Stimulated activated CD4-positive, alpha-beta T cell treated with anti-CD3 and anti-CD28 coated beads, Interleukin-4, amount 100 ng/mL, for 4 hours (primary cell): ENCODE measurements at regions not wholly inside any gene's neighbourhood (a gene's known extent, or its start where the extent isn't known, plus 50 kb on each side); places are given as distances from the start of the nearest gene placed in this dataset.
"Not testable (repeated sequence)": the region's sequence is repeated elsewhere in the genome, so short reads cannot be mapped to it uniquely, and the experiment has no call there.

Source experiments
- DNase-seq, 2 experiments: peaks; one replicate each; pipeline ENCODE4 v3.0.0-alpha.2; 2020

DNA sequence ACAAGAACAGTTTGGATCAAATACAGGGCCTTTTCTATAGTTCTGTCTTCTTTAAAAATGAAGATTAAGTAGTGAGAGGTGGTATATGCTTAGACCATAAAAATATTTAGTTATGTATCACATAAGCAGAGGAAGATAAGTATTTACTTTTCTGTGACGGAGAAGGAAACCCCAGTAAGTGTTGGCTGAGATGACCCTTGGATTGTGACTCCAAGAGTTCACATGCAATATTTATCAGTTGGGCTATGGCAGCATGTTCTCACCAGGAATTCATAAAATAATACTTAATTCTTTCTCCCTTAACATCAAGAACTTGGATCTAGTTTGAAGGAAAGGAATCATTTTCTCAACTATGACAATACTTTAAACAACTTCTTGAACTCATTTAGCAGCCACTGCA is 98.4 kb upstream of the TBX18 start:
- DNase-seq, result no peak

DNA sequence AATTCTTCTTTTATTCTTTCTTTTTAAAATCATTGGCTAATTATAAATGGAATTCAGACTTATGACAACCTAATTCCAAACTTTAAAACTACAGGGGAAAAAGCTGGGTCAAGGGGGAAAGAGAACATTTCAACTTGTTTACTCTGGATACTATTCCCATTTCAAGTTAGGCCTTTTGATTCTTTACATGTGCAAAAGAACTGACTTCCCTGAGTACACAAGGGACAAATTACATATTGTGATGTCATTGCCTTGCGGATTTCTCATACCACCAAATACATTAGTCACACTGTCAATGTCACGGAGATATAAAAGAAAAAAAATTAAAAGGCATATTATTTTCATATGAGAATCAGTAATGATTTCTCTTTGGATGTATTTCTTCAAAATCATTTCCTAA is 96.5 kb upstream of the TBX18 start:
- DNase-seq, result no peak

DNA sequence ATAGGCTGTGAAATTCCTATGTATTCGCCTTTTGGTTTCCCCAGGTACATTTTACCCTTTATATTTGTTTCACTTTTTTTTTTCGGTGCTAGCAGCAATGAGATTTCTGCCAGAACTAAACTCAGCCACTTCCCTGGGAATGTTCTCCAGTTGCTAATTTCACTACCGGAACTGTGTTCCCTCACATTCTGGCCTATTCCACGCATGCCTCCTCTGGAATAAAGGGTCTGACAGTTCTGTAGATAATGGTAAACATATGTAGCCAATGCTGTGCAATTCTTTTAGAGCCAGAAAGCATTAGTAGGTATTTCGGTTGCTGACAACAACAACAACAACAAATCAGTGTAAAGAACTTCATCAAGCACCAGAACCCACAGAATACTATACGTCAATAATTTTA is 96.1 kb upstream of the TBX18 start:
- DNase-seq, result no peak

DNA sequence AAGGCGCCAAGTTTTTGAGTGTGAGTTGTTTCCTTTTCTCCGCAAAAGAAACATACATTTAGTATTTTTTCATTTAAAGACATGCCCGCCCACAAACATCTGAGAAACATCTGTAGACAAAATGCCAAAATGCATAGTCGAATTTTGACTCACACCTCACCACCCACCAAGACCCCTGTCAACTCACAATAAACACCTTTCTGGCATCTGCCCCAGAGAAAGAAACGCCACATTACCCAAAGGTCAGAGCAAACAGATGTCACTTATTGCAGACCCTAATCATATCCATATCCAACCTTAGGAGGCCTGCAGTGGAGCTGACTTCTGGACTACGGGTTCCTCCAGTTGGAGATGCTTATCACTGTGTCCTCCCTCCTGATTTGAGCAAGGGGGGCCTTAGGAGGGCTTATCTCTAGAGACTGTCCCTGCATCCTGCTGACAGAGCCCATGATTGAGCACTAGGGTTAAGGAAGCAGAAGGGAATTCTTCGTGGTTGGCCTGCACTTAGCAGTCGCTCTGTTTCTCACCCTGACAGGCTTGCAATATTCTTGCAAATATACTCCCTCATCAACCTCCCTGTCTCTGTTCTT is 90.5 kb upstream of the TBX18 start:
- no peak for DNase-seq

DNA sequence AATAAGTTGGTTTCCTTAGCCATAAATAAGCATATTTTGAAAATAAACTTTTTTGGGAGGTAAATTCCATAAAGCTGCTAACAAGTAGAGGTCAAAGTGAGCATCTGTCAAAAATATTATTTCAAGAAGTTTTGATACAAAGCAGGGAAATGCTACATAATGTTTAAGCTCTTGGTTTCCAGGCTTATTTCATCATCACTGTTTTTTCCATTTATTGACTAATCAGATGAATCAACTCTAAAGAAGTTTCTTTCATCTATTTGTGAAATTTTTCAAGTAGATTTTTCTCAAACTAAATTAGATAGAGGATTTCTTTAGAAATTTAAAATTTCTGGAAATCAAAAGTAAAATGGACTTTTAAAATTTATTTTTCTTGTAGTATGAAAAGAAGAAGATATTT is 89.5 kb upstream of the TBX18 start:
- DNase-seq, result no peak

DNA sequence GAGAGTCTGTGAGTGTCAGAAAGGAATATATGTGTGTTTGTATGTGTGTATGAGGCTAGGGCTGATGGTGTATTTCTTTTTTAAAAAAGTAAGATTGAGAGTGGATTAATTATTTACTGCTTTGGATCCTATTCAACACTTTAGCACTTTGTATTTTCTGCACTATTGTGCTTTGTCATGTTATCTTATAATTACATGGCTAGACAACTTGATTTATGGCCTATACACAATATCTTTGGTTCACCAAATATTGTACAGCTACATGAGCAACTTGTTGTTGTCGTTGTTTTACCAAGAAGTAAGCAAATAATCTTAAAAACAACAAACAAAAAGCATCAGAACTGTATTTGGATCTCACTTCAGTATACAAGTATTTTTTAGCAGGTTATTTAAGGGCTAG is 84.6 kb upstream of the TBX18 start:
- no peak for DNase-seq

DNA sequence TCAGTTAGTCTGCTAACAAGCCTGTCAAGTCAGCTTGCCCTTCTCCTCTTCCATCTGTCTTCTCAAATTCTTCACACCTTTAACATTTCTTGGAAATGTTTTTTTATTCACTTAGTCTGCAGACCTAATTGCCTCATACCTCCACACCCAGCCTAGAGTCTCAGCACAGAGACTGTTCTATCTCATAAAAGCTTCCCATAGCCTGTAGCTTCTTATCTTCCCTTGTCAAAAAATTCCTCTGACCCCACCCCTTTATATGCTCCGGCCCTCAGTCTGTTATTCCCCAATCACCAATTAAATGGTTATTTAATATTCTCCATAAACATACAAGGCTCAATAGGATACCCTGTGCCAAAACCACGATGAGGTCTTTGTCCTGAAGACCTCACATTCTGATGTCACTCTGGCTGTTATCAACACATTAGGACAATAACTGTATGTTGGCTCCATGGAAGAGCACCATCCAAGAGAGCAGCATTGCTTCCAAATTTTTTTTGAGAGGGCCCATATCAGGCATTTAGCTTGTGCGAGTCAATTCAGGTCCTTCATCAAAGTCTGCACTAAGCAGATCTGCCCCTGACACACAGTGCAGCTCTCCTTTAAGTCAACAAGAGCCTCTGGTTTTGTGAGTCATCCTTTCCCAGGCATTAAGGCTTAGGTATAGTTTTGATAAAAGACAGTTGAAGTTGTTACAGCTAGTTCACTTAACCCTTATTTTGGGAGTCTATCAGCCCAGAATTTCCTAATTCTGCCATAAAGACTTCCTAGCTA is 83.2 kb upstream of the TBX18 start:
- DNase-seq, result no peak

DNA sequence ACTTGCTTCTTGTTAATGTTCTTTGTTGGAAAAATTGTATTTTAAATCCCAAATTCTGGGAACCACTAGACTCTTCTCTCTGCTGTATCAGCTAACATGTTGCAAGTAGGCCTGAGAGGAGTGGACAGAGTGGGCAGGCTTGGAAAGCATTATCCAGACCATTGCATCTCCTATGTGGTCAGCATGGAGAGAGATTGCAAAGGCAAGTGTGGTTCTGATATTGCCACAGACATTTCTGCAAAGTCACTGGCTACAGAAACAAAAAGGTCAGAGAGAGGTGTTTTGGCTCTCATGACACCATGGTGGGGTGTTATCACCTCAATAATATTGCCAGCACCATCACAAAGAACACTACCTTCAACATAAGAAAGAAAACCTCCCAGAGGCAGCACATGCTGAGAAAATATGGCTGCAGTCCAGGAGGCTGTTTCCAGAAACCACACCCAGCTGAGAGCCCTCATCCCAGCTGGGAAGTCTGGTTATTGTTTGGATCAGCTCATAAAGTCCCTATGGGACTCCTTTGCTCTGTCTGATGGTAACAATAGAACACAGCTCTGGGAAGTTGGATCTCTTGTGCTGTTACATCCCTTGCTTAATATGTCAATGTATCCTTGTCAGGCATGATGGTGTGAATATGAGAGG is 78.2 kb upstream of the TBX18 start:
- no peak for DNase-seq

DNA sequence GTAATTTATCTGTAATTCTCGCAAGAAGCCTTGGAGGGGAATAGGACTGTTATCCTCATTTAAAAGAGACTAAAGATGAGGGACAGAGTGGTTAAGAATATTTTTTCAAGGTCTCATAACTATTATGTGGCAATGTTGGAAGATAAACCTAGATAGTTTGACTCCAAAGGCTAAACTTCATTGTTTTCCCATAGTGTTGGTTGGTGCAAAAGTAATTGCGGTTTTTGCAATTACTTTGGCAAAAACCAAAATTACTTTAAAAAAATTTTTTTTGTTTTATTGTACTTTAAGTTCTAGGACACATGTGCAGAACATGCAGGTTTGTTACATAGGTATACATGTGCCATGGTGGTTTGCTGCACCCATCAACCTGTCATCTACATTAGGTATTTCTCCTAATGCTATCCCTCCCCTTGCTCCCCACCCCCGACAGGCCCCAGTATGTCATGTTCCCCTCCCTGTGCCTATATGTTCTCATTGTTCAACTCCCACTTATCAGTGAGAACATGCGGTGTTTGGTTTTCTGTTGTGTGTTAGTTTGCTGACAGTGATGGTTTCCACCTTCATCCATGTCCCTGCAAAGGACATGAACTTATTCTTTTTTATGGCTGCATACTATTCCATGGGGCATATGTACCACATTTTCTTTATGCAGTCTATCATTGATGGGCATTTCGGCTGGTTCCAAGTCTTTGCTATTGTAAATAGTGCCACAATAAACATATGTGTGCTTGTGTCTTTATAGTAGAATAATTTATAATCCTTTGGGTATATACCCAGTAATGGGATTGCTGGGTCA is 72.9 kb upstream of the TBX18 start:
- not testable (repeated sequence) for DNase-seq

DNA sequence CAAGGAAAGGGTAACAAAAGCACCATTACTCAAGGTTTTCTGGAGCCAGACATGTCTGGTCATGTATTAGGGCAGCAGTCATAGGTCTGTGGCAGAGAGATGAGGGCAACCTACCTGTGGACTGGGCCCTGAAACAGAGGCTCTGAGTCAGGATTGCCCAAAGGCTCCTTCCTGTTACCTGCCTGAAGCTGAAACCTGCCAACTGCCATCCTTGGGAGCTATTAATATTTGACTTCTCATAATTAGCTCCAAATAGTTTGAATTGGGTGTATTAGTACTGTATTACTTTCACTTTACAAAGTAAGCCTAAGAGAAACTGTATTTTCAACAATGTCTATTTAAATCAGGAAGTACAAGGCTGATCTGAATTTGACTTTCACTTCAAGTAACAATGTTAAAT is 72.0 kb upstream of the TBX18 start:
- DNase-seq, result no peak

DNA sequence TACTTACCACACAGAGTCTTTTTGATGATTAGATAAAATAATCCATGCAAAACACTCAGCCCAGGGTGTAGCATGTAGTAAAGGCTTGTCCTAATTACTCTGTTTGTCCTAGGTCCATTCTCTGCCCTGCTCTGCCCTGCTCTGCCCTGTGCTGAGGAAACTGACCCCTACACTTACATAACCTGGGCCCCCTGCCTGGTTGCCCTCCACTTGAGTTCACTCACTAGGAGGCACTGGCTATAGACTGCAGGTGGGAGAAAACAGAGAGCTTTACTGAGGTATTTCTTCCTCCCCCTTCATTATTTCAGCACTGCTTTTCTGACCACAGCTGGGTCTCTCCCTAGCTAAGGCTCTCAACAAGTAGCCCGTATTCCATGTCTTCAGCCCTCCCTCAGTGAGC is 70.9 kb upstream of the TBX18 start:
- no peak for DNase-seq

DNA sequence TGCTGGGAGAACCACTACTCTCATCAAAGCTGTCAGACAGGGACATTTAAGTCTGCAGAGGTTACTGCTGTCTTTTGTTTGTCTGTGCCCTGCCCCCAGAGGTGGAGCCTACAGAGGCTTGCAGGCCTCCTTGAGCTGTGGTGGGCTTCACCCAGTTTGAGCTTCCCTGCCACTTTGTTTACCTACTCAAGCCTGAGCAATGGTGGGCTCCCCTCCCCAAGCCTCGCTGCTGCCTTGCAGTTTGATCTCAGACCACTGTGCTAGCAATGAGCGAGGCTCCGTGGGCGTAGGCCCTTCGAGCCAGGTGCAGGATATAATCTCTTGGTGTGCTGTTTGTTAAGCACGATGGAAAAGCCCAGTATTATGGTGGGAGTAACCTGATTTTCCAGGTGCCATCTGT is 67.5 kb upstream of the TBX18 start:
- DNase-seq, result not testable (repeated sequence)

DNA sequence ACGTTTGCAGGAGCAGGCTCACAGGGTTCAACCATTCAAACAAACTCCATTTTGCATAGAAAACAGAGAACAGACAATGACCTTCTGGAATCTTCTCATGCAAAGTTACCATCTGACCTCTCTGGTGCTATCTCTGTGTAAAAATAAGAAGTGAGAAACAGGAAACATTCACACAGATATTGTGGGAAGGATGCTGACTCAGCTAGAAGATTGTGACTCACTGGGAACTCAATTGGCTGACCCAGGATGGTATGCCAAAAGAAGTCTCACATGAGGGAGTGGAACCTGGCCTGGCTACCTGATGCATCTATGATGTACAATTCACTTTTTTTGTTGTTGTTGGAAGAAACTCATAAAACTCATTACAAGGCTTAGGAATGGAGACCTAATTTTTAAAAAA is 61.1 kb upstream of the TBX18 start:
- no peak for DNase-seq

DNA sequence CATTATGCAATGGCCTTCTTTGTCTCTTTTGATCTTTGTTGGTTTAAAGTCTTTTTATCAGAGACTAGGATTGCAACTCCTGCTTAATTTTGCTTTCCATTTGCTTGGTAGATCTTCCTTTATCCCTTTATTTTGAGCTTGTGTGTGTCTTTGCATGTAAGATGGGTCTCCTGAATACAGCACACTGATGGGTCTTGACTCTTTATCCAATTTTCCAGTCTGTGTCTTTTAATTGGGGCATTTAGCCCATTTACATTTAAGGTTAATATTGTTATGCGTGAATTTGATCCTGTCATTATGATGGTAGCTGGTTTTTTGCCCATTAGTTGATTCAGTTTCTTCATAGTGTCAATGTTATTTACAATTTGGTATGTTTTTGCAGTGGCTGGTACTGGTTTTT is 56.9 kb upstream of the TBX18 start:
- not testable (repeated sequence) for DNase-seq

DNA sequence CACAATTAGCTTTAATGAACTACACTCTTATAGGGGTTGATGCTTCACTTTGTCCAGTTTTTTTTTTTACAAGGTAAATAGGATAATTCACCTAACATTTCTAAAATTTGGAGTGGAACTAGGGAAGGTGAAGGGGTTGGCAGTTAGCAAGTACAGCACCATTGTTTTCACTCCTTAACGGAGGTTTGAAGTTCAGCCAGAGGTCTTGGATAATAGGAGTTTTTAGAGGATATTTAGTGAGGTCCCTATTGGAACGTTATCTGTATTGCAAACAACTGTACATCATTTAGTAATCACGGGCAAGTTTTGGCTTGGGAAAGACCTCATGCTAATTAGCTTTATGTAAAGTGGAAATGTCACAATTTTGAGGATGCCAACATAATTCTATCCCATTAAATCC is 52.3 kb upstream of the TBX18 start:
- DNase-seq, result no peak

DNA sequence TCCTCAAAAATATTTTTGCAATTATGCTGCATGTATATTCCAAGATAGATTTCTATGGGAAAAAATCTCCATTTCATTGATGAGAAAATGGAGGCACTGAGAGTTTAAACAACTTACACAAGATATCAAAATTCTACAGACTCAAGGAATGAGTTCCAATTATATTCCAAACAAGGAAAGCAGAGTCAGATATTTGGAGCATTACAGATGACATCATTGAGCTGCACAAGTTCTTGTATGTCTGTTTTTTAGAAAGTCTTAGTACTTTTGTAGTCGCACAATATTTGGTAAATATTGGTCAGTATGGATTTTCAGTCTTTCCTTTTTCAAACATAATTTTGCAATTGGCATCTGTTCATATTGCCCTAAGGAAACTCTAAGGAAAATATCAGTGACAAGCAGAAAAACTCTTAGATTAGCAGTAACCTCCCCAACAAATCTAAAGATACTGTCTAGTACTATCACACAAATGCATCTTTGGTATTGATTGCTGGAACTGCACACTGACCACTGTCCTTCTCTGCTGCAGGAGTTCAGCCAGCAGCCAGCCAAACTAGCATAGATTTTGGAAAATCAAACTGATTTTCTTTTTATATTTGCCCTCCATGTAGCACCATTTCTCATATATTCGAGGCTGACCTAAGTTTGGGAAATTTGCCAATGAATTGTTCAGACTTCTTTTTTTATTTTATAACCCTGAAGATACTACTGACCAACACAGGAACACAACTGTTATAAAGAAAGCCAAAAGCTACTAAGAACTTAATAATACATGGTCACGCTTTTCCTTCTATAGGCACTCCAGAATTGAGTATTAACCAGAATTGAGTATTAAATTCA is 51.7 kb upstream of the TBX18 start:
- no peak for DNase-seq
